ENCODE measurements at regions not wholly inside any gene's neighbourhood (a gene's known extent, or its start where the extent isn't known, plus 50 kb on each side); places are given as distances from the start of the nearest gene placed in this dataset.

DNA sequence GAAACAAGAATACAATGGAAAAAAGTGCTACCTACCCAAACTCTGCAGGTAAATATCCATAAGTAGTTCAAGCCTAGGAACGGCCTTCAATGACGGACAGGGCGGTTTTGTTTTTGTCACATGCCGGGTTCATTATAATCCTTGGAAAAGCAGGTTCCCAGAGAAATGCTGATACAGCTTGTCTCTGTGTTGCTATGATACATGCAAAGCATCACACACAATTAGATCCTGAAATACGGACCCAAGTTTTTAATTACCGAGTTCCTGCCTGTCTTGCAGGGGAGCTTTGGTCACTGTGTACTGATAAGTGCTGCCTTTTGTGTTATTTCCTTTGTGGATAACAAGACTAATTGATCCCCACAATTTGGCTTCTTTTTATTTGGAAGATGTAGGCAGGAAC lies 217.4 kb downstream of the HAPSTR1 start:
- TF ChIP-seq POLR2AphosphoS5 (IDR thresholded peaks at IDR 0.05; ENCODE audit: low read depth, low read length), result no peak
- TF ChIP-seq PAX5 (IDR thresholded peaks at IDR 0.05; ENCODE audit: insufficient read depth, low read length, severe bottlenecking), result no peak
- no peak for TF ChIP-seq POLR2A (IDR thresholded peaks at IDR 0.05; ENCODE audit: low read depth, low read length)

Measured in GM12891 (cell line).